ENCODE measurements at regions not wholly inside any gene's neighbourhood (a gene's known extent, or its start where the extent isn't known, plus 50 kb on each side); places are given as distances from the start of the nearest gene placed in this dataset.

DNA sequence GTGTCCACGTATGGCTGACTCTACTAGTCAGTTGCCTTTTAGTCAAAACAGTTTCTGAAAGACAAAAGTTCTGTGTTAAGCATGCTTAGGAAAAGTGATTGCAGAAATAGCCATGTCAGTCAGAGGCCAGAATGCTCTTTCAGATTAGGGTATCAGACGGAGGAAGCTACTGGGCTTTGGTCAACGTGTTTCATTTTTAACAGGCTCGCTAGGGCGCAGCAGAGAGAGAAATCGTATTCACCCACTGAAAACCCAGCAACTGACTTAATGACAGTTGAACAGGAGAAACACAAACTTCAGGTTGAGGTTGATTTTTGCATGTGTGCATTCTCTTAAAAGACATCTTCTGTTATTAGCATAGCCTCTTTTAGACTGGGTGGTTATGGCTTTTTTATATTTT lies 322.6 kb upstream of the KIAA1217 start:
- no peak for TF ChIP-seq CTCF (conservative IDR thresholded peaks at IDR 0.05; ENCODE audit: control insufficient read depth, insufficient read depth, low read depth, low read length)
- no peak overlapping the region for H3K4me3 ChIP-seq (ENCODE audit: control insufficient read depth, low read depth, low read length)
- no peak for DNase-seq (ENCODE audit: low read depth)

DNA sequence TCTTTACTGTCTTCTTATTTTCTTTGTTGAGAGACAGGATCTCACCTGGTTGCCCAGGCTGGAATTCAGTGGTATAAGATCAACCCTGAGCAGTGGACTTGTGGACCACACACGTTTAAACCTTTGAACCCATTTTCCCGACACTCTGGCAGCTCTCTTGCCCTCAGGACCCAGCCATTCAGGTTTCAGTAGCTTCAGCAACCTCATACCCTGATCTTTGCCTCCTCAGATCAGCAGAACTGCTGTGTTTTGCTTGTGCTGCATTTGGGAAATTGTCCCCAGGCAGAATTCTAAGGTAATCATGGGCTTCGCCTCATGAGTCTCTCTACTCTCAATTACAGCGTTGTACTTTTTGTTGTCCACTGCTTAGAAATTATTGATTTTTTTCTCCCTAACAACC lies 317.6 kb upstream of the KIAA1217 start:
- no peak for TF ChIP-seq CTCF (conservative IDR thresholded peaks at IDR 0.05; ENCODE audit: control insufficient read depth, insufficient read depth, low read depth, low read length)

DNA sequence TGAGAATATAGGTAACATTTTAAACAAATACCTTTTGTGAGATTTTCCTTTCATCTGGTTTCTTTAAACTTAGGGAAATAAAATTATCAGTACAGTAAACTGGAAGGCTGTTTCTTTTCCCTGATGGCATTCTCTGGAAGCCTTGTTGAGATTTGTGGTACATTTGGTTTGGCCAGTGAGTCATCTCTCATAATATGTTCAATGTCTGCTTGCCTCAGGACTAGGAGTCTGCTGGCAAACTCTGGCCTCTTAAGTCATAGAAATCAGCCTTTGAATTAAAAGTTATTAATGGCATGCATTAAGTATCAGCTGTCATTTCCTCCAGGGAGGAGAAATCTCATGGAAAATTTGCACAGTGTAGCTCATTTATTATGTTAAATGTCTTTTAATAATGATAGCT lies 316.6 kb upstream of the KIAA1217 start:
- DNase-seq (ENCODE audit: low read depth), result no peak
- no peak overlapping the region for H3K4me3 ChIP-seq (ENCODE audit: control insufficient read depth, low read depth, low read length)
- no peak for TF ChIP-seq CTCF (conservative IDR thresholded peaks at IDR 0.05; ENCODE audit: control insufficient read depth, insufficient read depth, low read depth, low read length)

More for the DNA sequence above, 317.6 kb upstream of the KIAA1217 start:
- no peak overlapping the region for H3K4me3 ChIP-seq (ENCODE audit: control insufficient read depth, low read depth, low read length)
- DNase-seq (ENCODE audit: low read depth), result no peak

DNA sequence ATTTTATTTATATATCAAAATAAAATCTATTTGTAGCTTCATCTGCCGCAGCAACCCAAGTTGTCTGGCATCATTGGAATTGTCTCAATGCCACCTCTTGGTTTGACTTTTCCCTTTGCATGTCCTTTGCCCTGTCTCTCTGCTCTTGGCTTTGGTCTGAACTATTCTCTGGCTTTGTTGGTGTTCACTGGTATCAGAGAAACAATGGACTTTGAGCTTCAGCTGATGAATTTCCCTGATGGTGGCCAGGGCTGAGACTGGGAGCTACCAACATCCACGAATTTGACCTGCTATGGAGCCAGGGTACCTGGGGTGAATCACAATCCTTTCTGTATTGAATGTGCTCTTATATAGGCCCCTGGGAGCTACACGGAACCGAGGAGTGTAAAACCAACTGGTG lies 311.7 kb upstream of the KIAA1217 start:
- TF ChIP-seq CTCF (conservative IDR thresholded peaks at IDR 0.05; ENCODE audit: control insufficient read depth, insufficient read depth, low read depth, low read length), result no peak
- no peak overlapping the region for H3K4me3 ChIP-seq (ENCODE audit: control insufficient read depth, low read depth, low read length)
- no peak for DNase-seq (ENCODE audit: low read depth)

DNA sequence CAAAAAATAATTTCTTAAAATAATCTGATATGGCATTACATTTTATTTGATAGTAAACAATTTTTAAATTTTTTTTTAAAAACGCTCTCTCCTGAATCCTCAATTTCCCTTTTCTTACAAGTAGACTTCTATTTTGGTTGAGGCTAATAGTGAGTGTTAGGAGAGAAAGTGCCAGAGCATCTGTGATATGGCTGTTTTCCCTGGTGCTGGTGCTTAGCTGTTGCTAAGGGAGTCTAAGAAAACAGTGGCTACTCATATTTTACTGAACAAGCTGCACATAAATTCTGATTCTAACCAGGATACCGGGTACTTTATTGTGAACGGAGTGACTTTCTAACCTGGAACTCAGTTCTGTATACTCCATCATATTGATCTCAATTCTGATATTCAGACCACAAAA lies 311.1 kb upstream of the KIAA1217 start:
- no peak for TF ChIP-seq CTCF (conservative IDR thresholded peaks at IDR 0.05; ENCODE audit: control insufficient read depth, insufficient read depth, low read depth, low read length)
- DNase-seq (ENCODE audit: low read depth), result no peak
- H3K4me3 ChIP-seq (ENCODE audit: control insufficient read depth, low read depth, low read length), result no peak overlapping the region

- TF ChIP-seq CTCF (conservative IDR thresholded peaks at IDR 0.05; ENCODE audit: control insufficient read depth, insufficient read depth, low read depth, low read length), result no peak
- no peak for DNase-seq (ENCODE audit: low read depth)
- no peak overlapping the region for H3K4me3 ChIP-seq (ENCODE audit: control insufficient read depth, low read depth, low read length)
Measured at GRCh38 chr10:23899166-23899565, 309.8 kb upstream of the KIAA1217 start.

- no peak for TF ChIP-seq CTCF (conservative IDR thresholded peaks at IDR 0.05; ENCODE audit: control insufficient read depth, insufficient read depth, low read depth, low read length)
- H3K4me3 ChIP-seq (ENCODE audit: control insufficient read depth, low read depth, low read length), result no peak overlapping the region
- no peak for DNase-seq (ENCODE audit: low read depth)
Measured at GRCh38 chr10:23910291-23910690, 298.6 kb upstream of the KIAA1217 start.

All from fibroblast of mammary gland (primary cell).